Common myeloid progenitor, CD34-positive (primary cell): ENCODE measurements at regions not wholly inside any gene's neighbourhood (a gene's known extent, or its start where the extent isn't known, plus 50 kb on each side); places are given as distances from the start of the nearest gene placed in this dataset.
A peak's percentile ranks its signal among the peaks of the same experiment; 100 is the strongest.

Source experiments
- CTCF ChIA-PET: fragments of 350-600 bp; sonication (Branson Sonifier 250); formaldehyde crosslinking; loops from one replicate; lab custom pipeline; 2021; ENCODE audit warnings: antibody characterized with exemption; lab: Charles Lee
- POLR2A ChIA-PET: fragments of 350-600 bp; sonication (Branson Sonifier 250); formaldehyde crosslinking; loops from one replicate; lab custom pipeline; 2021; ENCODE audit warnings: antibody characterized with exemption; lab: Charles Lee
- DNase-seq, 3 donors: peaks; one replicate each; pipeline versions ENCODE4 v3.0.0 to v3.0.0-alpha.2; 2013
- H3K27ac ChIP-seq, 2 experiments: 1 replicate in 1 of 2; 2 replicates in 1 of 2; pipeline ENCODE4 v1.7.0; 2013; ENCODE audit warnings: inconsistent platforms in 2 of 2, low read length in 2 of 2, mild to moderate bottlenecking in 2 of 2, low read depth in 1 of 2, moderate library complexity in 1 of 2; ENCODE audit not compliant: severe bottlenecking in 2 of 2, insufficient read depth in 1 of 2, poor library complexity in 1 of 2
- H3K27me3 ChIP-seq, 5 experiments: replicated peaks in 2 of 5; 1 replicate in 3 of 5; 2 replicates in 2 of 5; pipeline versions ENCODE4 v1.6.1 to v1.7.0; 2013; ENCODE audit warnings: low read length in 4 of 5, mild to moderate bottlenecking in 2 of 5, moderate library complexity in 2 of 5, inconsistent platforms in 1 of 5; ENCODE audit not compliant: insufficient read depth in 5 of 5, control insufficient read depth in 4 of 5
- H3K36me3 ChIP-seq, 4 experiments: 1 replicate in 2 of 4; 2 replicates in 2 of 4; pipeline versions ENCODE4 v1.6.1 to v1.7.0; 2013; ENCODE audit warnings: low read length in 3 of 4, control low read depth in 1 of 4, mild to moderate bottlenecking in 1 of 4; ENCODE audit not compliant: control insufficient read depth in 4 of 4, insufficient read depth in 4 of 4
- H3K4me1 ChIP-seq, 4 experiments: 1 replicate in 3 of 4; 2 replicates in 1 of 4; pipeline versions ENCODE4 v1.6.1 to v1.7.1; 2013; ENCODE audit warnings: low read length in 3 of 4, mild to moderate bottlenecking in 3 of 4, control low read depth in 1 of 4, inconsistent platforms in 1 of 4, moderate library complexity in 1 of 4; ENCODE audit not compliant: control insufficient read depth in 4 of 4, insufficient read depth in 4 of 4; ENCODE audit errors: control extremely low read depth in 1 of 4
- H3K4me3 ChIP-seq, 7 experiments: 1 replicate in 4 of 7; 2 replicates in 3 of 7; pipeline versions ENCODE4 v1.5.1 to v1.7.0; 2013; ENCODE audit warnings: mild to moderate bottlenecking in 7 of 7, low read length in 6 of 7, moderate library complexity in 6 of 7, inconsistent platforms in 2 of 7, low read depth in 2 of 7, control low read depth in 1 of 7; ENCODE audit not compliant: insufficient read depth in 4 of 7, control insufficient read depth in 1 of 7; ENCODE audit errors: extremely low read depth in 1 of 7
- H3K9me3 ChIP-seq, 5 experiments: 1 replicate in 4 of 5; 2 replicates in 1 of 5; pipeline versions ENCODE4 v1.6.1 to v1.7.1; 2013; ENCODE audit warnings: low read length in 4 of 5, mild to moderate bottlenecking in 2 of 5, inconsistent platforms in 1 of 5, low read depth in 1 of 5, moderate library complexity in 1 of 5; ENCODE audit not compliant: control insufficient read depth in 4 of 5, insufficient read depth in 2 of 5; ENCODE audit errors: control extremely low read depth in 1 of 5
- WGBS: methylation state at CpG from one replicate; pipeline ENCODE4 v1.1.5; 2013; ENCODE audit not compliant: insufficient coverage; 5-methylcytosine and 5-hydroxymethylcytosine counted together

DNA sequence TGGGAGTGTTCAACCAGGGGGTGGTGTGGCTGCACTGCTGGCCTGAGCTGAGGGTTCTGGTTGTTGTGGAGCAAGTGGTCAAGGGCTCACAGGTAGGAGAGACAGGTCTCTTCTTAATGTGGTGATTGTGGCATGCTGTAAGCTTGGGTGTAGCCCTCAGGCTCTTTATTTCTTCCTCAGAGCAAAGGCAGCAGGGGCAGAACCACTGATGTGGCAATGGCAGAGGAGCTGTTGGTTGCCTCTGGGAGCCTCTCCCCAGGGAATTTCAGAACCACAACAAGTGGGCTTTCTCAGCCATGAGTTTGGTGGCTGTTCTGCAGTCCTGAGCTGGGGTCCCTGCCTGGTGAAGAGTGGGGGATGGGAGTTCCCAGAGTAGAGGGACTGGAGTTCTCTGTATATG is 1017.2 kb downstream of the SH3BGRL start:
- CTCF ChIA-PET, result interaction anchor here (1.6 kb wide), 1 partner anchor 14 kb away, joined by 3 read pairs; no protein-coding TSS in a partner anchor
- no peaks in the 10 kb centered on the region for H3K27me3 ChIP-seq
- no peak overlapping the region for H3K4me3 ChIP-seq
- H3K9me3 ChIP-seq, result no peaks in the 10 kb centered on the region
- peaks cover 0 to 3% (median 0%) of the 10 kb centered on the region in 4 experiments for H3K4me1 ChIP-seq
- no peak overlapping the region for H3K27ac ChIP-seq
- DNase-seq, result no peak
- POLR2A ChIA-PET, result no interaction called here
- H3K36me3 ChIP-seq, result no peaks in the 10 kb centered on the region

DNA sequence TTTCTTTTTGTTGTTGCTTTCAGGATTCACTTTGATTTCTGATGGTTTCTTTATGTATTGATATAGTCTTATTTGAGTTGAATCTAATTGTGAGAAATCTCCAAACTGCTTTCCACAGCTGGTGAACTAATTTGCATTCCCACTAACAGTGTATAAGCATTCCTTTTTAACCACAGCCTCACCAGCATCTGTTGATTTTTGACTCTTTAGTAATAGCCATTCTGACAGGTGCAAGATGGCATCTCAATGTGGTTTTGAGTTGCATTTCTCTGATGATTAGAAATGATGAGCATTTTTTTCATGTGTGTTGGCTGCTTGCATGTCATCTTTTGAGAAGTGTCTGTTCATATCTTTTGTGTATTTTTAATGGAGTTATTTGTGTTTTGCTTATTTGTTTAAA is 1023.1 kb downstream of the SH3BGRL start:
- H3K4me3 ChIP-seq, result no peak overlapping the region
- H3K27me3 ChIP-seq, result no peaks in the 10 kb centered on the region
- H3K4me1 ChIP-seq, result no peaks in the 10 kb centered on the region
- CTCF ChIA-PET, result no interaction called here
- no peak for DNase-seq
- POLR2A ChIA-PET, result no interaction called here
- no peaks in the 10 kb centered on the region for H3K36me3 ChIP-seq
- H3K9me3 ChIP-seq, result no peaks in the 10 kb centered on the region
- no peak overlapping the region for H3K27ac ChIP-seq

GRCh38 chrX:82230013-82230412 is 1028.1 kb downstream of the SH3BGRL start:
- Histone ChIP-seq H3K4me1 (no peaks in the 10 kb centered on the region), H3K9me3 (no peaks in the 10 kb centered on the region), H3K27ac (no peak overlapping the region), H3K27me3 (no peaks in the 10 kb centered on the region), H3K4me3 (no peak overlapping the region), H3K36me3 (no peaks in the 10 kb centered on the region)
- CTCF ChIA-PET, result no interaction called here
- DNase-seq, result no peak
- POLR2A ChIA-PET, result interaction anchor here (0.5 kb wide), 1 partner anchor 261 kb away, joined by 3 read pairs; no protein-coding TSS in a partner anchor
- 65% methylated on average over 2 of the region's 3 CpGs for WGBS

- ChIA-PET POLR2A (no interaction called here), CTCF (interaction anchor here (1.4 kb wide), 1 partner anchor 13 kb away, joined by 3 read pairs; no protein-coding TSS in a partner anchor)
- Histone ChIP-seq H3K4me1 (no peaks in the 10 kb centered on the region), H3K4me3 (no peak overlapping the region), H3K27me3 (no peaks in the 10 kb centered on the region), H3K27ac (no peak overlapping the region), H3K36me3 (no peaks in the 10 kb centered on the region), H3K9me3 (peaks cover 0 to 7% (median 3%) of the 10 kb centered on the region in 5 experiments)
- DNase-seq, result no peak
Measured at GRCh38 chrX:82232679-82233078, 1030.8 kb downstream of the SH3BGRL start.

DNA sequence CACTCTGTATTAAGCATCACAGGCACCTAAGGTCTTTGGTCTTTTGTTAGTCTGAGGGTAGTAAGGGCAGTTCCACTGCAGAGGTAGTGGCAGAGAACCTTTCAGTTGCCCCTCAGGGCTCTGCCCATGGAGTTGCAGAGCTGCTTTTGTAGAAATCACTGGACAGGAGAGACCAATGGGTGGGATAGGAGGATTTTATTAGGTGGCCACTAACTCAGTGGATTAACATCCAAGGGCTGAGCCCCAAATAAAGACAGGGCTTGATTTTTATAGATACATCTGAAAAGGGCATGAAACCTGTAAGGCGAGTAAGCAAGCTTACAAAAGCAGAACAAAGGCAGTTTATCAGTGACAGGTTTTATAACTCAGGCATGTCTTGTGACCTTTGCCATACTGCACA is 1035.4 kb downstream of the SH3BGRL start:
- DNase-seq, result peak in 2 of 3 donors; percentile 0
- Histone ChIP-seq H3K4me3 (no peak overlapping the region), H3K9me3 (peaks cover 0 to 13% (median 9%) of the 10 kb centered on the region in 5 experiments), H3K27me3 (no peaks in the 10 kb centered on the region), H3K27ac (no peak overlapping the region), H3K4me1 (no peaks in the 10 kb centered on the region), H3K36me3 (no peaks in the 10 kb centered on the region)
- WGBS, result 92% methylated on average over 1 of the region's 1 CpG
- POLR2A ChIA-PET, result no interaction called here
- CTCF ChIA-PET, result no interaction called here
